ENCODE measurements at regions not wholly inside any gene's neighbourhood (a gene's known extent, or its start where the extent isn't known, plus 50 kb on each side); places are given as distances from the start of the nearest gene placed in this dataset.

- no peak for DNase-seq (ENCODE audit: low spot score)
These were observed 67.2 kb upstream of the TSLP start for GRCh38 chr5:111004291-111004690.

- DNase-seq (ENCODE audit: low spot score) = no peak
These were observed 60.7 kb upstream of the TSLP start for GRCh38 chr5:111010783-111011182.

GRCh38 chr5:111013011-111013410 lies 58.5 kb upstream of the TSLP start:
- DNase-seq (ENCODE audit: low spot score) = no peak

- no peak for DNase-seq (ENCODE audit: low spot score)
These were observed 54.7 kb upstream of the TSLP start for GRCh38 chr5:111016801-111017200.

- no peak for DNase-seq (ENCODE audit: low spot score)
These were observed 53.8 kb upstream of the TSLP start for GRCh38 chr5:111017731-111018130.
